HG02610 (cell line): ENCODE measurements at regions not wholly inside any gene's neighbourhood (a gene's known extent, or its start where the extent isn't known, plus 50 kb on each side); places are given as distances from the start of the nearest gene placed in this dataset.
"Not testable (repeated sequence)": the region's sequence is repeated elsewhere in the genome, so short reads cannot be mapped to it uniquely, and the experiment has no call there.

Source experiments
- ATAC-seq: cut with Tn5 transposase; IDR thresholded peaks from one replicate; pipeline ENCODE4 v1.9.1; 2021; ENCODE audit warnings: mild to moderate bottlenecking, moderate library complexity; ENCODE audit not compliant: unreplicated experiment

- ATAC-seq, result no peak
Observed at GRCh38 chr10:118944959-118945633, 84.4 kb upstream of the NANOS1 start.

DNA sequence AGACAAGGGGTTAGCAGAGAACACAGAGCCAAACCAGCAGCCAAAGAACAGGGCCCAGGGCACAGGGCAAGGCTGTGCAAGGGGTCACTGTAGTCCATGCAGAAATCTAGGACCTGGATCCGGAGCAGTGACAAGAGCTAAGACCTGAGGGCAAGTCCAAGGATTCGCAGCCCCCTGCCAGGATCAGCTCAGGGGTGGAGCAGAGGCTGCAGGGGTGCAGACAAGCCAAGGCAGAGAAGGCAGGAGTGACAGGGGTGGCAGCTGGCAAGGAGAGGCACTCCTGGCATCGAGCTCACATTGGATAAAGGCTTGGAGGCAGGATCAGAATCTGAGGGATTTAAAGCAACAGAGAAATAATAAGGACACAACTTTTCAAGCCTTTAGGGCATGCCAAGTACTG is 80.7 kb upstream of the NANOS1 start:
- no peak for ATAC-seq

GRCh38 chr10:118950190-118950680 is 79.3 kb upstream of the NANOS1 start:
- ATAC-seq, result no peak

DNA sequence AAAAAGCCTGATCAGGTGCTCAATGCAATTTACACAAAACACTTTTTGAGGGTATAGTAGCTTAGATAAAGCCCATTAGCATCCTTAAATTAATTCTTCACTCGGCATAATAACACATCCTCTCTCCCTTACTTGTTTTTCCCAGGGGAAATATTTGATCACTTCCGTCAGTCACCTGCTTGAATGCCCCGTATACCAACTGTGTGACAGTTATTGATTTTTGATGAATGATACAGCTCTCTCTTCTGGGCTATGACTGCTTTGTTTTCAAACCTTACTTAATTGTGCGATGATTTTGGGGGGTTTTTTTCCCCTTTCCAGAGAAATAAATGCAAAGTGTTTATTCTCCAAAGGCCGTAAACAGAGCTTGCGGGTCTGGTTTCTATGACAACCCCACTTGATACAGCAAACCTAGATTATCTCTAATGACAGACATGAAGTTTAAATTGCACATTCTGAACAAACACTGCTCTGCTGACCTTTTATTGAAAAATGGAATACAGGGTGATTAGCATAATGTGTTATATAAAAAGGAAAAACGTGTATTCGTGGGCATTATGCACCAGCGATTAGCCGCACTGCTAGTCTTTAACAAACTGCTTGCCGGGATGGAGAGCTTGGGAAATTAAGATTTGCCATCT is 78.4 kb upstream of the NANOS1 start:
- ATAC-seq, result no peak

DNA sequence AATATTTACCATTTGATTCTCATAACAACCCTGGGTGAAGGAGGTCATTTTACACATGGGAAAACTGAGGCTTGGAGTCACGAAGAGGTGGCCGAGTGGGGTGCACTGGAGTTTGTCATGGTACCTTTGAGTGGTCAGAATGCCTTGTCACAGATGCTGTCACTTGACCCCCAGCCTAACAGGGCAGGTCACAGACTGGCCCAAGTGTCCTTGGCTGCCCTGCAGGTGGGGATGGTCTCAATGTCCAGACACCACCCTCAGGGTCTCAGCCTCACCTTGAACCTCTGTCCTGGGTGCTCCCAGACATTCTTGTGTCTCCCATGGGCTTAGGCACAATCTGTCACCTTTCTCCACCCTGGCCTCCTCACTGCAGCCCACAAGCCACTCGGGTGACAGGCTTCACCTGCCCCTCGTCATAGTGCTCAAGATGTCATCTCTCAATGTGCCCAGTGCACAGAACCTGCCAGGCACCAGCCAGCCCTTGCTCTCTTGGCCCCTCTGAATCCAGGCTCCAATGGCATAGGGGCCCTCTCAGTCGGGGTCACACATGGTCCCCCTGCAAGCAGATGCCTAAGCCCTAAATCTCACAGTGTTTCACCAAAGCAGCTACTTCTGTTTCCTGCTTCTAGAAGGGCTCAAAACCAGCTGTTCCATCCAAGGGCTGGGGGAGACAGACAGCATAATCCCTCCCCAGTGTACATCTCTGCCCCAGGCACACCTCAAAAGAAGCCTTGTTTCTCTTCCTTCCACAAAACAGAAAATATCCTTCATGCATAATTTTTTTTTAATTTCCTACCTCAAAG is 76.8 kb upstream of the NANOS1 start:
- no peak for ATAC-seq

DNA sequence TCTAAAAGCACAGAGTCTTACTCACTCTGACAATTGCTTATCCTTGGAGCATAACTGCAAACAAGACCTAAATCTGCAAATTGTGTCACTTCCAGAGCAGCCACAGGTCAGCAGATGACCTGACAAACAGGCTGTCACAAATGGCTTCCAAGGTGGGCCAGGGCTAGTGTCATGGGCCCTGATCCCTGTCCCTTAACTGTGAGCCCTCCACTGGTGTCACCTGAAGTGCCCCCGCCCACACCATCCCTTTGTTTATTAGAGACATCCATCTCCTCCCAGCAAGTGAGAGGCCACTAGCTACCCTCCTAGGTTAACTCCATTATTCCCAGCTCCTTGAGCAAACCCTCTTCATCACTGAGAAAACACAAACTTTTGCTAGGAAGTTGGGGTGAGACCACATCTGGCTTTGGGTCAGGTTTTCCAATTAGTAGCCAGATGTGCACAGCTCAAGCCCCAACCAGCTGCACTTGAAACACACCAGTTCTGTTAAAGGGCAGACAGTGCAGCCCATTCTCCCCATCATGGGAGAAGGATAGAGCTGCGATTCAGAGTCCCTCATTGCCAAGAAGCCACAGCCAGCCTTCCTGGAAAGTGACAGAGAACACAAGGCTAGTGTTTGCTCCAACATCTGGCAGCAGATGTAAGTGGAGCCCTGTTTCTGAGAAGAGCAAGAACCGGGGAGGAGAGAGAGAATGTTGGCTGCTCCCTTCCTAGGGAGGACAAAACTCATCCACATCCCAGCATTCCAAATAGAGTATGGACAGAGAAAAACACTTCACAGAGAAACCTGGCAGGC is 75.7 kb upstream of the NANOS1 start:
- ATAC-seq, result no peak

GRCh38 chr10:118955531-118955930 is 74.0 kb upstream of the NANOS1 start:
- no peak for ATAC-seq

DNA sequence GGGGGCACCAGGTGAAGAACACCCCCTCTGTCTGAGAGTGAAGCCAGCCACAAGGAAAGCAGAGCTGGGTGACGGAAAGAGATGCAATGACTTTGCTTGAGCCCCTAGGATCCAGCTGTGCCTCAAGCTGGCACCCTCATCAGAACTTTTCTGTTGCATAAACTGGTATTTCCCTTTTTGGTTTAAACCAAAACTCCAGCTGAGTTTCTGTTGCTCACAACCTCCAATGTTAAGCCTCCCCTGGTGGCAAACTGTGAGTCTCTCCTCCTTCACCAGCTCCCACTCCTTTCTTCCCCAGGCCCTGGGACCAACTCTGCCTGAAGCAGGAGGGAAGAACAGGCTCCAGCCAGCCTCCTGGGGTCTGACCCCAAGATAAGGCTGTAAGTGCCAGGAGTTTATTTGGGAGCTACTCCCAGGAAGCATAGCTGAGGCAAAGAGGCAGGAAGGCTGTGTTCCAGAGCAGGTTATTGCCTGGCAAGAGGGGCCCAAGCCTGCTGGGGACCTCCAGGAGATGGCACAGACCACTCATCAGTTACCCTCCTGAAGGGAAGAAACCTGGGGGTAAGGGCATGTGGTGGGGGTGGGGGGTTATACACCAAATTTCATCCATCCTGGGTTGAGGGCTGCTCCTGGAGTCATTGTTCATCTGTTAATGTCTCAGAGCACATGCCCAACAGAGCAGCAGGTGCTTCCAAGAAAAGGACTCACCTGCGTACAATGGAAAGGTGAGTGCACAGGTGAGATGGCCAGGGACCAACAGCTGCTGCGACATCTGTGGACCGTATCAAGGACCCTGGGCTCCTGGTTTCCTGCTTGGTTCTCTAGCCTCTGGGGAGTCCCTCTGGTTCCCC is 73.3 kb upstream of the NANOS1 start:
- ATAC-seq, result no peak

DNA sequence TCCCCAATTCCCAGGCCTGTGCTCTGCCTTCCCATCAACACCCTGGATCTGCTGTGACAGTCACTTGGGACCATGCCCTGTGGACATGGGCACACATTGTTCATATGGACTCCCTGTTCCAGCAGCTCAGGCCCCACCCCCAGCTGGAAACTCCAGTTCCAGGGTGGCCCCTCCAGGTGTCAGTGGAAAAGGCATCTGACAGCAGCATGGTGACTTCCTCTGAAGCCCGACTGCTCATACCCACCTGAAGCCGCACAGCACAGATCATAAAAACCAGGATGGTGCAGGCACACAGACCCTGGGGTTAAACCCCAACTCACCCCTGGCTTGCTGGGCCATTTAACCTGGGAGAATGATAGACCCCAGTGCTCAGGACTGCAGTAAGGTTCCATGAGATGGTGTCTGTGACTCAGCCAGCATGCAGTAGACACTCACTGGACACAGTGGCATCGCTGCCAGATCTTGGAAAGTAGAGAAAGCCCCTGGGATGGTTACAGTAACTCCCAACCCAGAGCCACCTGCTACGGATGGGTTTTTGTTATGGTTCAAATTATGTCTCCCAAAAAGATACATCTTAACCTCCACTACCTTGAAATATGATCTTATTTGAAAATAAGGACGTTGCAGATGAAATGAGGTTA is 72.6 kb upstream of the NANOS1 start:
- no peak for ATAC-seq

DNA sequence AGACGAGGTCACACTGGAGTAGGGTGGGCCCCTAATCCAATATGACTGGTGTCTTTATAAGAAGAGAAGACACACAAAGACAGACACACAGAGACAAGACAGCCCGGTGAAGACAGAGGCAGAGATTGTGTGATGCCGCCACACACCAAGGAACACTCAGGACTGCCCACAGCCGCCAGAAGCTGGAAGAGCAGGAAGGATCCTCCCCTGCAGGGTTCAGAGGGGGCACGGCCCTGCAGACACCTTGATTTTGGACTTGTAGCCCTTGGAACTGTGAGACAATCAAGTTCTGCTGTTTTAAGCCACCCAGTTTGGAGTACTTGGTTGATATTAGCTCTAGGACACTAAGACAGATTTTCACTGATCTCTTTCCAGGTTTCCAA is 72.1 kb upstream of the NANOS1 start:
- ATAC-seq, result no peak

DNA sequence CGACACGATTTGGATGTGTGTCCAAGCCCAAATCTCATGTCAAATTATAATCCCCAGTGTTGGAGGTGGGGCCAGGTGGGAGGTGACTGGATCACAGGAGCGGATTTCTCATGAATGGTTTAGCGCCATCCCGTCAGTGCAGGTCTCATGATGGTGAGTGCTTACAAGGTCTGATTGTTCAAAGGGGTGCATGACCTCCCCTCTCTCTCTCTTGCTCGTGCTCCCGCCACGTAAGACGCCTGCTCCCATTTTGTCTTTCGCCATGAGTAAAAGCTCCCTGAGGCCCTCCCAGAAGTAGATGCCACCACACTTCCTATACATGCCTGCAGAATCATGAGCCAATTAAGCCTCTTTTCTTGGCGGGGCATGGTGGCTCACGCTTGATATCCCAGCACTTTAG is 71.5 kb upstream of the NANOS1 start:
- no peak for ATAC-seq

DNA sequence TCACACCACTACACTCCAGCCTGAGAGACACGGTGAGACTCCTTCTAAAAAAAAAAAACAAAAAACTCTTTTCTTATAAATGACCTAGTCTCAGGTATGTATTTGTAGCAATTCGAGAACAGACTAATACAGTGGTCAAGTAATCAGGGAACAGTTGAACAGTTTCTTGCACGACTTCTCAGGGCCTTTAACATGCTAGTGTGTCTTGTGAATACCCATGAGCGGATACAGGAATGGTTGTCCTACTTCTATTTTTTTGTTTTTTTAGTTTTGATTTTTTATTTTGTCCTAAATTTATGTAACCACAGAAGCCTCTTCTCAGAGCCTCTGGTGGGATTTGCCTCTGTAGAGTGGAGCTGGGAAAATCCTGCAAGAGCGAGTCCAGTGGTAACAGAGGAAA is 71.0 kb upstream of the NANOS1 start:
- no peak for ATAC-seq

DNA sequence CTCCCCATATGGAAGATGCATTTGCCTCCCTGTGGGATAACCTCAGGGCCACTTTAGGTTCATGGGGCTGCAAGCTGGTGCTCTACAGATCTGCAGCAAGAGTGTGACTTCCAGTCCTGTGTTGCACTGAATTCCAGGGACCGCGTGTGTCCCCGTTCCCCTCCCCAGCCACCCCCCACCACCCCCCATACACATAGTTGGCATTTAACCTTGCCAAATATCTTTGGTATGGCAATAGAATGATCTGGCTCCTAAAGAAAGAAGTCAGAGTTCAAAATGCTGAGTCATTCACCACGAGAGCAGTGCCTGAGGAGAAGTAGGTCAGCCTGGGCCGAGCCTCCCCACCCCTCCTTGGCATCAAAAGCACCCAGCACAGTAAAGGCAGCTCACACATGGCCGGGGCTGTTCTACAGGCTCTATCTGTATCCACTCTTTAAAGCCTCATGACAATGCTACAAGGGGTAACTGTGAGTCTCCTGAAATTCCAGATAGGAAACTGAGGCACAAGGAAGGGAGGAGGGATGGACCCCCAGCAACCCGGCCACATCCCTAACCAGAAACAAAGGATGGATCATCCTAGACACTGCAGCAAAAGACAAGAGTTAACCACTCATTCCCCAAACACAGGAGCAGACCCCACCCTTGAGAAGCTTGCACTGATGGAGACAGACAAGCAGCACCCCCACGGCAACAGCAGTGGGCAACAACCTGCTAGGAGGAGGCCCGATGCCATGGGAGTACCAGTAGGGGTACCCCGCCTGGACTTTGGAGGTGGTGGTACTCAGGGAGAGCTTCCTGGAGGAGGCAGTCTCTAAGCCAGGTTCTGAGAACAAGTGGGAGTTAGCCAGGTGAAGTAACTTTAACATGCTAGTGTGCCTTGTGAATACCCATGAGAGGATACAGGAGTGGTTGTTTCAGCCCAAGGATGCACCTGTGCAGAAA is 70.3 kb upstream of the NANOS1 start:
- ATAC-seq, result no peak

GRCh38 chr10:118960157-118961090 is 69.1 kb upstream of the NANOS1 start:
- ATAC-seq, result no peak

DNA sequence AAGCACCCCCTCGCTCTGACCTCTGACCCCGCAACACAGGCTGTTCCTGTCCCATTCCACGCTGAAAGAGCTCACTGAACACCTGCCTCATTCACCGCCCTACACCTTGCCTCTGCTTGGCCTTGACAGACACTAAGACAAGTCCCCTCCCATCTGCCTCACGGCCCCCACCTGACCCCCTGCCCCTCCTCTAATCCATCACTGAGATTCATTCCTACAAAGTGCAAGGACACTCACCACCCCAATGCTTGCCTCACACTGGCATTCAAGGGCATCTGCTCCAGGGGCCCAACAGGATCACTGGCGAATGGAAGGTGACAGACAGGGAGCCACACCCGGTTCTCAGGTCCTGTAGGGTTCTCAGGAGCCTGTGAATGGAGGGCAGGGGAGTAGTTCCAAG is 68.1 kb upstream of the NANOS1 start:
- no peak for ATAC-seq

- not testable (repeated sequence) for ATAC-seq
Observed at GRCh38 chr10:118962331-118962868, 67.1 kb upstream of the NANOS1 start.

DNA sequence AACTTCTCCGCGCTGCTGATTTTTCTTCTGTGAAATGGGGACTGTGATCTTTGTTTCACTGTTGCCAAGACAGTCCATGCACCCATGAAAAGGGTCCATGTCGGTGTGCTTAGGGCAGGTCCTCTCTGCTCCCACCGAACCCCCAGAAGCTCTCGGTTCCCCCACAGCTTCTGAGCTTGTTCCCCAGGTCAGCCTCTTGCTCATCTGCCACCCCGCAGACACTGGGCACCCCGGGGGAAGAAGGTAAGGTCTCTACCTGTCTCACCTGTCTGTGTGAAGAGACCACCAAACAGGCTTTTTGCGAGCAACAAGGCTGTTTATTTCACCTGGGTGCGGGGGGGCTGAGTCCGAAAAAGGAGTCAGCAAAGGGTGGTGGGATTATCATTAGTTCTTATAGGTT is 66.2 kb upstream of the NANOS1 start:
- ATAC-seq, result no peak
